GM12892 (cell line): ENCODE measurements at regions not wholly inside any gene's neighbourhood (a gene's known extent, or its start where the extent isn't known, plus 50 kb on each side); places are given as distances from the start of the nearest gene placed in this dataset.

Experiments
- DNase-seq: peaks from one replicate; pipeline ENCODE4 v3.0.0; 2011; ENCODE audit not compliant: insufficient read length
- FAIRE-seq: peaks from 2 replicates; lab custom pipeline; 2011; peaks lifted over from hg19 to GRCh38; lab: Jason Lieb, UNC
- POLR2A ChIP-seq: IDR thresholded peaks from 2 replicates; pipeline ENCODE4 v1.6.1; 2011; ENCODE audit warnings: low read depth, low read length, control low read depth
- POLR2AphosphoS5 ChIP-seq: IDR thresholded peaks from 2 replicates; pipeline ENCODE4 v1.6.1; 2011; ENCODE audit warnings: low read depth, low read length, control low read depth
- TAF1 ChIP-seq: IDR thresholded peaks from 2 replicates; pipeline ENCODE4 v1.6.1; 2011; ENCODE audit warnings: low read depth, mild to moderate bottlenecking, control low read depth, low read length, borderline replicate concordance

DNA sequence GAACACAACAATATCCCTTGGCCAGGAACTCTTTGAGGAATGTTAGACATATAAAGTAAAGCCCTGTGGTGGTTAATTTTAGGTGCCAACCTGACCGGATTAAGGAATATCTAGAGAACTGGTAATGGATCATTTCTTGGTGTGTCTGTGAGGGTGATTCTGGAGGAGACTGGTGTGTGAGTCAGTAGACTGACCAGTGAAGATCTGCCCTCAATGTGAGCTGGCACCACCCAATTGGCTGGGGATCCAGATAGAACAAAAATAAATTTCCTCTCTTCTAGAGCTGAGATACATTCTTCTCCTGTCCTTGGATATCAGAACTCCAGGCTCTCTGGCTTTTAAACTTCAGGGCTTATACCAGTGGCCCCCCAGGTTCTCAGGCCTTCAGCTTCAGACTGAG lies 56.2 kb upstream of the TNPO1 start:
- DNase-seq (no peak), FAIRE-seq (no peak)
- TF ChIP-seq POLR2A (no peak), TAF1 (no peak)

DNA sequence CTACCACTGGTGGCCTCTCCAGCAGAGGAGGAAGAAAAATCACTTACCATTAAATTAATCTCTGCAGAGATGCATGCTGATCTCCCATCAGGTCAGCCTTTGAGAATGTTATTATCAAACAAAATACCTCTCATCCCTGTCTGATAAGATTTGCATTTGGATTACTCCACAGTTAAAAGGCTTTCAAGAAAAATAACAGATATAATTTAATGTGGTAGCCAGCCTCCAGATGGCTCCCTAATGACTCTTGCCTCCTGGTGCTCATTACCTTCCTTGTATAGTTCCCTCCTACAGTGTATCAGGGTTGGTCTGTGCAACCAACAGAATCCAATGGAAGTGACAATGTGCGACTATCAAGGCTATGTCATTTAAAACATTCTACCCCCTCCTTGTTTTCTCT lies 63.6 kb upstream of the TNPO1 start:
- TF ChIP-seq POLR2A (no peak), TAF1 (no peak), POLR2AphosphoS5 (no peak)
- DNase-seq (no peak), FAIRE-seq (no peak)

DNA sequence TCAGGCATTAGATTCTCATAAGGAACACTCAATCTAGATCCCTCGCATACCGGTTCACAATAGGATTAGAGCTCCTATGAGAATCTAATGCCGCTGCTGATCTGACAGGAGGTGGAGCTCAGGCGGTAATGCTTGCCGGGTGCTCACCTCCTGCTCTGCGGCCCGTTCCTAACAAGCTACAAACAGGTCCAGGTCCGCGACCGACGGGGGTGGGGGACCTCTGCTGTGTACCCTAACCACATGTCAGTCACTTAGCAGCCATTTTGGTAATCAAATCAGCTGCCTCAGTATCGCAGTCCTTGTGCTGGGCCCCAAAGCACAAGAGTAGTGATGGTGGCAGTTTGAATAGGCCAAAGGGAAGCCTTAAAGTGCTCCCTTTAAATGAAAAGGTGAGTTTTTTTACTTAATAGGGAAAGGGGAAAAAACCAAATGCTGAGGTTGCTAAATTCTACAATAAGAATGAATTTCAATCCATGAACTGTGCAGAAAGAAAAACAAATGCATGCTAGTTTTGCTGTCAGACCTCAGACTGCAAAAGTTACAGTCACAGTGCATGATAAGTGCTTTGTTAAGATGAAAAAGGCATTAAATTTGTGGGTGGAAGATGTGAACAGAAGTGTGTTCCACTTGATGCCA lies 67.0 kb upstream of the TNPO1 start:
- DNase-seq (no peak), FAIRE-seq (no peak)
- TF ChIP-seq POLR2AphosphoS5, result no peak
- TF ChIP-seq TAF1, result no peak
- TF ChIP-seq POLR2A, result no peak

DNA sequence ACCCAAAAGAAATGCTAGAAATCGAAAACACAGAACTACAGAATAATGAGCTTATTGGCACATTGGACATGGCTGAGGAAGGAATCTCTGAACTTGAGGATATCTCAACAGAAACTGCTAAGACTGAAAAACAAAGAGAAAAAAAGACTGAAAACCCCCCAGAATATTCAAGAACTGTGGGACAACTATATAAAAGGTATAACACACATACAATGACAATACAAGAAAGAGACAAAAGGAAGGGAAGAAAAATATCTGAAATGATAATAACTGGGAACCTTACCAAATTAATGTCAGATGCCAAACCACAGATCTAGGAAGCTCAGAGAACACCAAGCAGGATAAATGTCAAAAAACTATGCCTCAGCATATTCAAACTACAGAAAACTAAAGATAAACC lies 68.6 kb upstream of the TNPO1 start:
- DNase-seq (no peak), FAIRE-seq (no peak)
- TF ChIP-seq POLR2AphosphoS5, result no peak
- no peak for TF ChIP-seq POLR2A
- no peak for TF ChIP-seq TAF1

DNA sequence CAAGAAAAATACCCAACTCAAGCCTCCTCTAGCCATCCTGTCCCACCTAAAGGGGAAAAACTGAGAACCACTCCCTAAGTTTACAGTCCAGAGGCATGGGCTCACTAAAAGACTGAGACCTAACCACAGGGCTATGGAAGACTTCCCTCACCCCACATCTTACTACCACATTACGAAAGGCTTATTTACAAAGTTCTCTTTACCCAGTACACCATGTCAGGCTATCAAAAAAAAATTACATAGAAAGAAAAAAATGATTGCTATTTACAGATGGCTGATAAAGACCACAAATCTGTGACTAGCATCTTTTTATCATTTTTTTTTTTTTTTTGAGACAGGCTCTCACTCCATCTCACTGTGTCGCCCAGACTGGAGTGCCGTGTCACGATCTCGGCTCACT lies 69.7 kb upstream of the TNPO1 start:
- TF ChIP-seq POLR2AphosphoS5 (no peak), POLR2A (no peak), TAF1 (no peak)
- FAIRE-seq, result no peak
- no peak for DNase-seq

DNA sequence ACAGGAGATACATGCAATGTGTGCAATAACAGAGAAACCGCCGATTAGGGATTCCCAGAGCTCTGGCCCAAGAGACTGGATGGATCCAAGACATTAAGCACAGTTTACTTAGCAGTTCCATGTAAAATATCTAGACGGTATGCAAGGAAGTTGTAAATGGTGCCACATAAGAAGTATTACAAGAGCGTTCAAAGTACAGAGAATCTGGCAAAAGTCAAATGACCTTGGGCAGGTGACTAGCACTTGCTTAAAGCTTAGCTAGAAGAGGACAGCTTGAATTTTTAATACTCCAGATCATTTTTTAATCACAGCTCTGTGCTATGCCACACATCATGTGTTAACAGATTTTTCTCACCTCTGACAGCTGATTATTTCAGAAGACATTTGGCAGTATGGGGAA lies 72.3 kb upstream of the TNPO1 start:
- TF ChIP-seq POLR2AphosphoS5 (no peak), POLR2A (no peak), TAF1 (no peak)
- FAIRE-seq, result no peak
- no peak for DNase-seq

DNA sequence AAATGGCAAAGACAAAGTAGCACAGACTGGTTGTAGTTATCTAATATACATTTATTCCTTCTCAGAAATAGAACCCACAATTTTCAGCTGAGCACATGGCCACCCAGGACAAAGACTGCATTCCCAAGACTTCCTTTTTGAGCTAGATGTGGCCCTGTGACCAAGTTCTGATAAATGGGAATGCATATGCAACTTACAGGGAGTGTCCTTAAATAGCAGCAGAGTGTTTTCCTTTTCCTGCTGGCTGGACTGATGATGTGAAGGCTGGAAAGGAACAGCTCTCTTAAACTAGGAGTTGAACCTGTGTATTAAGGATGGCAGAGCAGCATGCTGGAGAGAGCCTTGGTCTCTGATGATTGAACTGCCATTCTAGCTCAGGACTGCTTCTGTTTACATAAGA lies 74.7 kb upstream of the TNPO1 start:
- DNase-seq, result no peak
- no peak for FAIRE-seq
- TF ChIP-seq POLR2A, result no peak
- no peak for TF ChIP-seq POLR2AphosphoS5
- no peak for TF ChIP-seq TAF1

DNA sequence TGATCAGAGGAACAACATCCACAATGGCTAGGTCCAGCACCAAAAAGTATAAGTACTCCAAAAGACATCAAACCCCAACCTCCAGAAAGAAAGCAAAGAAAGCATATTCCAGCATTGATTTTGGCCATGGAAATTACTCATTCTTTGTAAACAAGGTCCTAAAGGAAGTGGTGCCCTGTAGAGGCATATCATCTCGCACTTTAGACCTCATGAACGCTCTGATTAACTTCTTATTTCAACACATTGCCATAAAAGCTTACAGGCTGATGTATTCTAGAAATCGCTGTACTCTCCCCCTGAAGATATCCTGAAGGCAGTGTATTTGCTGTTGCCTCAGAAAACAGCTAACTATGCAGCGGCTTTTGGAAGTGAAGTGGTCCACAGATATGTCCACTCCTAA lies 82.7 kb upstream of the TNPO1 start:
- FAIRE-seq, result no peak
- TF ChIP-seq POLR2AphosphoS5 (no peak), TAF1 (no peak), POLR2A (no peak)
- no peak for DNase-seq

DNA sequence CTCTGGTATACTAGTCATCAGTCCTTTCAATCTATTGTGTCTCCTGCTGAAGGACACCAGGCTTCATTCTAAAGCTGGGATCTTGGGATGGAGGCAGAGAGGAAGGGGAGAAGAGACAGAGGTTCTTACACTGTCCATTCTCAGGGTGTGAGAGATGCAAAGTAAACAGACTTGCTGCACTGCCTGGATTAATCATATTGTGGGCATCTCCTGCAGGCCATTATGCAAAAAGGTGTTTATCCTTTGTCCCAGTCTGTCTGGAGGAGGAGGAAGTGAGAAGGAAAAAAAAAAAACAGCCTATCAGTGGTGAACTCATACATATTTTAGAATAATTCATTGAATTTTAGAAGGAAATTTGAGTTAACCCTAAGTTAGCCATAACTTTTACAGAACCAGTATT lies 92.9 kb upstream of the TNPO1 start:
- no peak for DNase-seq
- FAIRE-seq, result no peak
- TF ChIP-seq POLR2AphosphoS5, result no peak
- TF ChIP-seq POLR2A, result no peak
- no peak for TF ChIP-seq TAF1

DNA sequence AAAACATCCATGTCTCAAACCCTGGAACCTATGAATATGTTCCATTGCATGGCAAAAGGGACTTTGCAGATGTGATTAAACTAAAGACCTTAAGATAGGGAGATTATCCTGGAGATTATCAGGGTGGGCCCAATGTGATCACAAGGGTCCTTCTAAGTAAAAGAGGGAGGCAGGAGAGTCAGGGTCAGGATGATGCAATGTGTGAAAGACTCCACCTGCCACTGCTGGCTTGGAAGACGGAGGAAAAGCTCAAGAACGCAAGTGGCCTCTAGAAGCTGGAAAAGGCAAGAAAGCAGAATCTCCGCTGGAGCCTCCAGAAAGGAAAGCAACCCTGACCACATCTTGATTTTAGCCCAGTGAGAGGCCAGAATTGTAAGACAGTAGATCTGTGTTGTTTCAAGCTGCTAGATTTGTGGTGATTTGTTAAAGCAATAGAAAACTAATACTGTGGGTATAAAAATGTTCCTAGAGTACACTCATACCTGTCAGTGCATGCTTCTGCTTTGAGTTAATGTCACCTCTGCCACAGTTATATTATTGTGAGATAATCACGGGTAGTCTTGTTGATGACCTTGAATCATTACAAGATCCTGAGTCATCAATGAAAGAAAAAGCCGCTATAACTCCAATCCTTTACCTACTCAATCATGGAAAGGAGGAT lies 93.5 kb upstream of the TNPO1 start:
- TF ChIP-seq POLR2AphosphoS5 (no peak), TAF1 (no peak), POLR2A (no peak)
- no peak for FAIRE-seq
- DNase-seq, result no peak

DNA sequence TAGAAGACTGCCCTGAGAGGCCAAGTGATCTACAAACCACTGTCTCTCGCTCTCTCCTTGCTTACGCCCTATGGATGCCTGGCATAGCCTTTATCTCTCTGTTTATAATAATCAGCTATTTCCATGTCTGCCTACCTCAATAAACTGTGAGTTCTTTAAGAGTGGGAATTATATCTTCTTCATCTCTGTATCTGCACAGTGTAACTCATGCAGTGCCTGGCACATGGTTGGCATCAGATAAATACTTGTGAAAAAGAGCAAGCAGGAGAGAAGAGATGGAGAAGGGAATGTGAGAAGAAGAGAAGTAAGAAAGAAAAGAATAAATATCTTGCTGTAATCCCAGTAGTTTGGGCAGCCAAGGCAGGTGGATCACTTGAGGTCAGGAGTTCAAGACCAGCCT lies 94.6 kb upstream of the TNPO1 start:
- TF ChIP-seq POLR2AphosphoS5 (no peak), TAF1 (no peak), POLR2A (no peak)
- no peak for DNase-seq
- no peak for FAIRE-seq

DNA sequence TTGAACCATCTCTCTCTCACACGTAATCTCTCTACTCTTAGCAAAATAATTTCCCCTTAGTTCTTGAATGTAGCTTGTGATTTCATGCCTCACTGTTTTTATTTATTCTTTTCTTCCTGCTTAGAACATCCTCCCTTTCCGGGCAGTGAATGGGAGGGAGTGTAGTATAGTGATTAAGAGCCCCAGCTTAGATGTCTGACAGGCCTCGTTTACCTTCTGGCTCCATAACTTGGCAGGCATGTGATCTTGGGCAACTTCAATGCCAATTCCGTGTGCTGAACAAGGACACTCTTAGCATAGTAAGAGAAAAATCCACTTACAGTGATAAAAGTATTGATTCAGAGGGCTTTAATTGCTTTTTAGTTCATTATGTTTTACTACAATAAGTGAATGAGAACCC lies 96.3 kb upstream of the TNPO1 start:
- DNase-seq, result no peak
- FAIRE-seq, result no peak
- TF ChIP-seq POLR2AphosphoS5 (no peak), POLR2A (no peak), TAF1 (no peak)
